Epithelial cell of esophagus (primary cell): ENCODE measurements at regions not wholly inside any gene's neighbourhood (a gene's known extent, or its start where the extent isn't known, plus 50 kb on each side); places are given as distances from the start of the nearest gene placed in this dataset.
"Not testable (repeated sequence)": the region's sequence is repeated elsewhere in the genome, so short reads cannot be mapped to it uniquely, and the experiment has no call there.

ENCODE experiments used
- DNase-seq: peaks from one replicate; pipeline ENCODE4 v3.0.0; 2010; ENCODE audit warnings: low read depth
- H3K4me3 ChIP-seq: 2 replicates; pipeline ENCODE4 v1.5.1; 2011; ENCODE audit warnings: mild to moderate bottlenecking, low read length, control low read depth
- CTCF ChIP-seq: IDR thresholded peaks from 2 replicates; pipeline ENCODE4 v1.5.1; 2011; ENCODE audit warnings: low read depth, mild to moderate bottlenecking, low read length, control low read depth, inconsistent platforms; ENCODE audit not compliant: insufficient read depth; ENCODE audit errors: missing control alignments

GRCh38 chr13:79628463-79628862, 147.5 kb downstream of the NDFIP2 start:
- H3K4me3 ChIP-seq: no peak overlapping the region
- no peak for DNase-seq
- TF ChIP-seq CTCF: no peak

GRCh38 chr13:79626924-79627323, 146.0 kb downstream of the NDFIP2 start:
- TF ChIP-seq CTCF: no peak
- H3K4me3 ChIP-seq: no peak overlapping the region
- DNase-seq: peak; percentile 64

GRCh38 chr13:79625517-79625916, 144.6 kb downstream of the NDFIP2 start:
- H3K4me3 ChIP-seq: no peak overlapping the region
- no peak for TF ChIP-seq CTCF
- no peak for DNase-seq

- H3K4me3 ChIP-seq: no peak overlapping the region
- no peak for TF ChIP-seq CTCF
- peak; percentile 92 for DNase-seq
Observed at GRCh38 chr13:79621902-79622301, 140.9 kb downstream of the NDFIP2 start.

- no peak overlapping the region for H3K4me3 ChIP-seq
- peak; percentile 43 for DNase-seq
- no peak for TF ChIP-seq CTCF
Observed at GRCh38 chr13:79621449-79621848, 140.5 kb downstream of the NDFIP2 start.

GRCh38 chr13:79614250-79614918, 133.4 kb downstream of the NDFIP2 start:
- no peak for TF ChIP-seq CTCF
- DNase-seq: peak; percentile 73
- no peak overlapping the region for H3K4me3 ChIP-seq

GRCh38 chr13:79612604-79613003, 131.6 kb downstream of the NDFIP2 start:
- H3K4me3 ChIP-seq: no peak overlapping the region
- no peak for TF ChIP-seq CTCF
- no peak for DNase-seq

GRCh38 chr13:79607895-79608294, 126.9 kb downstream of the NDFIP2 start:
- DNase-seq, H3K4me3 ChIP-seq: not testable (repeated sequence)
